Thyroid gland (tissue), 4 donors: ENCODE measurements at regions not wholly inside any gene's neighbourhood (a gene's known extent, or its start where the extent isn't known, plus 50 kb on each side); places are given as distances from the start of the nearest gene placed in this dataset.

Experiments
- DNase-seq, 2 donors: peaks; one replicate each; pipeline ENCODE4 v3.0.0-alpha.2; 2019
- H3K27ac ChIP-seq, 3 donors: fragments of 200-600 bp; sonication (generic); 1 replicate in 2 of 3; 2 replicates in 1 of 3; pipeline ENCODE4 v1.5.1; 2016 to 2019; ENCODE audit warnings: mild to moderate bottlenecking in 1 of 3, moderate library complexity in 1 of 3
- H3K27me3 ChIP-seq: fragments of 200-600 bp; sonication (generic); one replicate; pipeline ENCODE4 v1.5.1; 2019
- H3K36me3 ChIP-seq, 2 donors: fragments of 200-600 bp; sonication (generic); one replicate each; pipeline ENCODE4 v1.5.1; 2016 to 2019
- H3K4me1 ChIP-seq, 2 donors: fragments of 200-600 bp; sonication (generic); one replicate each; pipeline ENCODE4 v1.5.1; 2017 to 2019
- H3K4me3 ChIP-seq, 3 donors: fragments of 200-600 bp; sonication (generic); replicated peaks in 1 of 3; 1 replicate in 2 of 3; 2 replicates in 1 of 3; pipeline ENCODE4 v1.5.1; 2016; ENCODE audit warnings: mild to moderate bottlenecking in 1 of 3
- H3K9me3 ChIP-seq: fragments of 200-600 bp; sonication (generic); one replicate; pipeline ENCODE4 v1.5.1; 2017
- CTCF ChIP-seq, 6 experiments: fragments of 200-600 bp in 3 of 6; fragments of 450-650 bp in 3 of 6; sonication (generic) in 3 of 6; IDR thresholded peaks; one replicate each; pipeline ENCODE4 v1.5.1; 2016 to 2019; ENCODE audit warnings: antibody characterized with exemption in 6 of 6, mild to moderate bottlenecking in 2 of 6, inconsistent platforms in 1 of 6, moderate library complexity in 1 of 6
- POLR2A ChIP-seq, 2 donors: fragments of 450-650 bp; IDR thresholded peaks; one replicate each; pipeline ENCODE4 v1.6.1; 2017; ENCODE audit warnings: antibody characterized with exemption in 2 of 2, mild to moderate bottlenecking in 2 of 2, moderate library complexity in 1 of 2
- WGBS, 2 donors: methylation state at CpG; one replicate each; pipeline ENCODE4 v1.1.5; 2017; 5-methylcytosine and 5-hydroxymethylcytosine counted together
- intact Hi-C: fragments of 100-400 bp; cut with DNase I; formaldehyde crosslinking; loops from one replicate; pipeline ENCODE4 v1.15.1; 2023

GRCh38 chr4:35229021-35229420, 1015.3 kb downstream of the ARAP2 start:
- H3K36me3 ChIP-seq: no peaks in the 10 kb centered on the region
- H3K9me3 ChIP-seq: no peaks in the 10 kb centered on the region
- intact Hi-C loops: no loop called here
- H3K27ac ChIP-seq: no peak overlapping the region
- DNase-seq: no peak
- no peak overlapping the region for H3K4me3 ChIP-seq
- peaks cover 0 to 5% of the 10 kb centered on the region in 2 donors for H3K4me1 ChIP-seq
- H3K27me3 ChIP-seq: no peaks in the 10 kb centered on the region
- no peak for TF ChIP-seq POLR2A (IDR thresholded peaks at IDR 0.05)
- TF ChIP-seq CTCF (IDR thresholded peaks at IDR 0.05): no peak
- WGBS, 2 donors: 48 to 62% methylated on average over 2 of the region's 2 CpGs

GRCh38 chr4:35237924-35238323, 1006.4 kb downstream of the ARAP2 start:
- Histone ChIP-seq H3K27me3 (no peaks in the 10 kb centered on the region), H3K27ac (no peak overlapping the region), H3K36me3 (no peaks in the 10 kb centered on the region), H3K4me1 (no peaks in the 10 kb centered on the region), H3K4me3 (no peak overlapping the region), H3K9me3 (no peaks in the 10 kb centered on the region)
- 67 to 74% methylated on average over 4 of the region's 4 CpGs for WGBS, 2 donors
- TF ChIP-seq CTCF (IDR thresholded peaks at IDR 0.05): no peak
- no peak for TF ChIP-seq POLR2A (IDR thresholded peaks at IDR 0.05)
- DNase-seq: no peak
- intact Hi-C loops: no loop called here

GRCh38 chr4:35238793-35239192, 1005.5 kb downstream of the ARAP2 start:
- Histone ChIP-seq H3K27me3 (no peaks in the 10 kb centered on the region), H3K36me3 (no peaks in the 10 kb centered on the region), H3K4me1 (no peaks in the 10 kb centered on the region), H3K4me3 (no peak overlapping the region), H3K27ac (no peak overlapping the region), H3K9me3 (no peaks in the 10 kb centered on the region)
- TF ChIP-seq POLR2A (IDR thresholded peaks at IDR 0.05) (no peak), CTCF (IDR thresholded peaks at IDR 0.05) (no peak)
- no peak for DNase-seq
- intact Hi-C loops: no loop called here

- Histone ChIP-seq H3K27me3 (no peaks in the 10 kb centered on the region), H3K27ac (no peak overlapping the region), H3K9me3 (no peaks in the 10 kb centered on the region), H3K4me1 (no peaks in the 10 kb centered on the region), H3K36me3 (no peaks in the 10 kb centered on the region), H3K4me3 (no peak overlapping the region)
- no peak for DNase-seq
- TF ChIP-seq POLR2A (IDR thresholded peaks at IDR 0.05) (no peak), CTCF (IDR thresholded peaks at IDR 0.05) (no peak)
- WGBS, 2 donors: 97 to 99% methylated on average over 1 of the region's 1 CpG
- intact Hi-C loops: no loop called here
These were observed 997.8 kb downstream of the ARAP2 start for GRCh38 chr4:35246493-35246892.

- no peak for TF ChIP-seq POLR2A (IDR thresholded peaks at IDR 0.05)
- TF ChIP-seq CTCF (IDR thresholded peaks at IDR 0.05): no peak
- no peak overlapping the region for H3K27ac ChIP-seq
- H3K36me3 ChIP-seq: no peaks in the 10 kb centered on the region
- no peaks in the 10 kb centered on the region for H3K27me3 ChIP-seq
- WGBS, 2 donors: 25 to 26% methylated on average over 3 of the region's 3 CpGs
- intact Hi-C loops: no loop called here
- H3K4me3 ChIP-seq: no peak overlapping the region
- H3K4me1 ChIP-seq: no peaks in the 10 kb centered on the region
- DNase-seq: no peak
- no peaks in the 10 kb centered on the region for H3K9me3 ChIP-seq
These were observed 997.3 kb downstream of the ARAP2 start for GRCh38 chr4:35247047-35247446.
